H1 (cell line): ENCODE measurements at regions not wholly inside any gene's neighbourhood (a gene's known extent, or its start where the extent isn't known, plus 50 kb on each side); places are given as distances from the start of the nearest gene placed in this dataset.

Source experiments
- CTCF ChIA-PET: fragments of 300-600 bp; sonication (Branson Sonifier 250); formaldehyde crosslinking; loops from one replicate; lab custom pipeline; 2021; ENCODE audit not compliant: partially characterized antibody; lab: Charles Lee
- POLR2A ChIA-PET: fragments of 300-600 bp; sonication (Branson Sonifier 250); formaldehyde crosslinking; loops from one replicate; lab custom pipeline; 2021; ENCODE audit warnings: inconsistent platforms; ENCODE audit not compliant: partially characterized antibody; lab: Charles Lee
- DNase-seq, 2 experiments: peaks; one replicate each; pipeline versions ENCODE4 v3.0.0 to v3.0.0-alpha.2; 2010 to 2022; ENCODE audit warnings: low spot score in 2 of 2, low read depth in 1 of 2, mixed read lengths in 1 of 2
- FAIRE-seq: peaks from 2 replicates; lab custom pipeline; 2011; peaks lifted over from hg19 to GRCh38; lab: Jason Lieb, UNC
- H2AFZ ChIP-seq: 2 replicates; pipeline ENCODE4 v1.8.1; 2012; ENCODE audit warnings: low read length, inconsistent platforms
- H2AK5ac ChIP-seq: 2 replicates; pipeline ENCODE4 v1.6.1; 2013; ENCODE audit warnings: low read depth, low read length
- H2BK120ac ChIP-seq: replicated peaks from 2 replicates; pipeline ENCODE3; 2013; ENCODE audit warnings: low read depth, low read length, inconsistent platforms
- H2BK12ac ChIP-seq: 2 replicates; pipeline ENCODE4 v1.6.1; 2013; ENCODE audit warnings: low read depth, low read length
- H2BK15ac ChIP-seq: 2 replicates; pipeline ENCODE4 v1.6.1; 2013; ENCODE audit warnings: low read length
- H2BK20ac ChIP-seq: 2 replicates; pipeline ENCODE4 v1.6.1; 2013; ENCODE audit warnings: low read length
- H2BK5ac ChIP-seq: 2 replicates; pipeline ENCODE4 v1.6.1; 2013; ENCODE audit warnings: low read depth, low read length
- H3K14ac ChIP-seq: 2 replicates; pipeline ENCODE4 v1.6.1; 2013; ENCODE audit warnings: inconsistent platforms; ENCODE audit not compliant: insufficient read length
- H3K18ac ChIP-seq: 2 replicates; pipeline ENCODE4 v1.6.1; 2013; ENCODE audit warnings: low read length; ENCODE audit errors: extremely low read depth
- H3K23ac ChIP-seq: 2 replicates; pipeline ENCODE4 v1.6.1; 2013; ENCODE audit warnings: inconsistent platforms; ENCODE audit not compliant: insufficient read length
- H3K23me2 ChIP-seq: 2 replicates; pipeline ENCODE4 v1.6.1; 2013; ENCODE audit warnings: low read depth, low read length
- H3K27ac ChIP-seq: 2 replicates; pipeline ENCODE4 v1.6.1; 2011; ENCODE audit warnings: low read depth, low read length, inconsistent platforms
- H3K27me3 ChIP-seq, 4 experiments: replicated peaks in 1 of 4; 1 replicate in 1 of 4; 2 replicates in 3 of 4; pipeline versions ENCODE4 v1.6.1 to v1.8.1; 2011 to 2013; ENCODE audit warnings: low read length in 3 of 4, mild to moderate bottlenecking in 3 of 4, inconsistent platforms in 2 of 4, mixed read lengths in 2 of 4, moderate library complexity in 1 of 4; ENCODE audit not compliant: control insufficient read depth in 3 of 4, insufficient read depth in 3 of 4; ENCODE audit errors: extremely low read depth in 1 of 4
- H3K36me3 ChIP-seq, 4 experiments: 2 replicates each; pipeline versions ENCODE4 v1.6.1 to v1.8.1; 2011 to 2013; ENCODE audit warnings: mild to moderate bottlenecking in 4 of 4, low read length in 3 of 4, moderate library complexity in 2 of 4, control low read depth in 1 of 4, inconsistent platforms in 1 of 4; ENCODE audit not compliant: insufficient read depth in 4 of 4, control insufficient read depth in 2 of 4
- H3K4ac ChIP-seq: replicated peaks from 2 replicates; pipeline ENCODE3; 2013; ENCODE audit warnings: low read length, low read depth, mixed read lengths, inconsistent platforms; ENCODE audit not compliant: insufficient read length
- H3K4me1 ChIP-seq, 4 experiments: replicated peaks in 1 of 4; 1 replicate in 1 of 4; 2 replicates in 3 of 4; pipeline versions ENCODE4 v1.6.1 to v1.8.1; 2011 to 2013; ENCODE audit warnings: low read length in 3 of 4, inconsistent platforms in 2 of 4, mixed read lengths in 1 of 4; ENCODE audit not compliant: insufficient read depth in 4 of 4, control insufficient read depth in 3 of 4
- H3K4me2 ChIP-seq, 2 experiments: 2 replicates each; pipeline versions ENCODE4 v1.6.1 to v1.8.1; 2011 to 2013; ENCODE audit warnings: low read depth in 2 of 2, low read length in 2 of 2, control low read depth in 1 of 2, inconsistent platforms in 1 of 2, mild to moderate bottlenecking in 1 of 2; ENCODE audit not compliant: insufficient read depth in 1 of 2
- H3K4me3 ChIP-seq, 4 experiments: fragments of 200-600, 300-600 bp in 1 of 4; sonication (generic), shearing (Covaris generic), sonication (Bioruptor Twin) in 1 of 4; 2 replicates each; pipeline versions ENCODE4 v1.5.1 to v1.8.1; 2011 to 2016; ENCODE audit warnings: low read length in 4 of 4, low read depth in 3 of 4, control low read depth in 2 of 4, inconsistent platforms in 2 of 4, mild to moderate bottlenecking in 2 of 4, mixed read lengths in 1 of 4, moderate library complexity in 1 of 4; ENCODE audit not compliant: insufficient read depth in 2 of 4; ENCODE audit errors: extremely low read depth in 1 of 4
- H3K56ac ChIP-seq: replicated peaks from 2 replicates; pipeline ENCODE3; 2013; ENCODE audit warnings: low read depth, mild to moderate bottlenecking, mixed read lengths, low read length, inconsistent platforms; ENCODE audit not compliant: insufficient read length
- H3K79me1 ChIP-seq: 2 replicates; pipeline ENCODE4 v1.6.1; 2013; ENCODE audit warnings: low read depth, low read length, control low read depth
- H3K79me2 ChIP-seq, 2 experiments: 2 replicates each; pipeline versions ENCODE4 v1.6.1 to v1.8.1; 2012 to 2013; ENCODE audit warnings: low read length in 2 of 2, mild to moderate bottlenecking in 2 of 2, inconsistent platforms in 1 of 2; ENCODE audit not compliant: insufficient read depth in 2 of 2, control insufficient read depth in 1 of 2
- H3K9ac ChIP-seq, 4 experiments: replicated peaks in 1 of 4; 1 replicate in 1 of 4; 2 replicates in 3 of 4; pipeline versions ENCODE4 v1.6.1 to v1.8.1; 2011 to 2013; ENCODE audit warnings: low read depth in 3 of 4, low read length in 3 of 4, control low read depth in 2 of 4, mild to moderate bottlenecking in 2 of 4, moderate library complexity in 2 of 4, inconsistent platforms in 1 of 4; ENCODE audit errors: extremely low read depth in 1 of 4
- H3K9me3 ChIP-seq, 2 experiments: 2 replicates each; pipeline versions ENCODE4 v1.6.1 to v1.8.1; 2012 to 2013; ENCODE audit warnings: mild to moderate bottlenecking in 2 of 2, moderate library complexity in 2 of 2, control low read depth in 1 of 2, inconsistent platforms in 1 of 2, low read depth in 1 of 2, low read length in 1 of 2, mixed read lengths in 1 of 2; ENCODE audit not compliant: insufficient read depth in 2 of 2
- H4K20me1 ChIP-seq, 2 experiments: replicated peaks in 1 of 2; 2 replicates each; pipeline versions ENCODE3 to v1.8.1; 2011 to 2013; ENCODE audit warnings: inconsistent platforms in 2 of 2, low read length in 2 of 2, mild to moderate bottlenecking in 1 of 2; ENCODE audit not compliant: insufficient read depth in 2 of 2, control insufficient read depth in 1 of 2
- H4K5ac ChIP-seq: 2 replicates; pipeline ENCODE4 v1.6.1; 2013; ENCODE audit warnings: low read length, low read depth, mixed read lengths, inconsistent platforms; ENCODE audit not compliant: insufficient read length
- H4K8ac ChIP-seq: 2 replicates; pipeline ENCODE4 v1.8.0; 2013; ENCODE audit warnings: mild to moderate bottlenecking, moderate library complexity, low read length, inconsistent platforms; ENCODE audit not compliant: insufficient read depth; ENCODE audit errors: extremely low read depth
- H4K91ac ChIP-seq: replicated peaks from 2 replicates; pipeline ENCODE3; 2013; ENCODE audit warnings: low read length, mixed read lengths, inconsistent platforms; ENCODE audit not compliant: insufficient read length
- POLR2AphosphoS5 ChIP-seq: IDR thresholded peaks from 2 replicates; pipeline ENCODE4 v1.6.1; 2011; ENCODE audit warnings: low read depth, low read length
- SIRT6 ChIP-seq: IDR thresholded peaks from one replicate; pipeline ENCODE4 v1.7.1; 2012; ENCODE audit warnings: low read length, inconsistent platforms
- WGBS, 2 experiments: shearing (Covaris generic) in 1 of 2; methylation state at CpG; one replicate each; pipeline versions ENCODE4 v1.1.6 to v1.1.7; 2013 to 2015; ENCODE audit warnings: low lambda C conversion rate in 2 of 2, mixed read lengths in 2 of 2, inconsistent platforms in 1 of 2, low coverage in 1 of 2, missing lambda C conversion rate in 1 of 2; ENCODE audit not compliant: insufficient replicate concordance in 2 of 2, insufficient coverage in 1 of 2, insufficient read length in 1 of 2; ENCODE audit errors: extremely low coverage in 1 of 2, missing lambda C conversion rate in 1 of 2; 5-methylcytosine and 5-hydroxymethylcytosine counted together

GRCh38 chr13:89603187-89603586, 1744.3 kb upstream of the MIR17HG start:
- Histone ChIP-seq H2BK120ac (no peak overlapping the region), H3K9me3 (peaks cover 0 to 12% of the 10 kb centered on the region in 2 experiments; a peak in 2 of 4 replicates), H2BK5ac (no peak overlapping the region), H2AFZ (no peak overlapping the region), H3K79me1 (no peaks in the 10 kb centered on the region), H3K27me3 (no peaks in the 10 kb centered on the region), H4K20me1 (no peaks in the 10 kb centered on the region), H3K56ac (no peak overlapping the region), H2BK12ac (no peak overlapping the region), H3K79me2 (no peaks in the 10 kb centered on the region), H3K4me1 (no peaks in the 10 kb centered on the region), H3K23me2 (no peaks in the 10 kb centered on the region), H2BK15ac (no peak overlapping the region), H2BK20ac (no peak overlapping the region), H2AK5ac (no peak overlapping the region), H3K14ac (no peak overlapping the region), H3K4me3 (no peak overlapping the region), H3K23ac (no peak overlapping the region), H4K8ac (no peak overlapping the region), H4K5ac (no peak overlapping the region), H3K4me2 (no peak overlapping the region), H4K91ac (no peak overlapping the region), H3K36me3 (no peaks in the 10 kb centered on the region), H3K4ac (no peak overlapping the region), H3K27ac (no peak overlapping the region), H3K18ac (no peak overlapping the region), H3K9ac (no peak overlapping the region)
- FAIRE-seq (no peak), DNase-seq (no peak)
- ChIA-PET CTCF (interaction anchor here (0.9 kb wide), 1 partner anchor 83 kb away, joined by 3 read pairs; no protein-coding TSS in a partner anchor), POLR2A (no interaction called here)
- 85% methylated on average over 1 of the region's 1 CpG; no CpG with 5 or more reads in 1 of the 2 experiments for WGBS, 2 experiments
- TF ChIP-seq SIRT6 (no peak), POLR2AphosphoS5 (no peak)
